PC-9 (cell line): ENCODE measurements at regions not wholly inside any gene's neighbourhood (a gene's known extent, or its start where the extent isn't known, plus 50 kb on each side); places are given as distances from the start of the nearest gene placed in this dataset.

Experiments used
- EZH2 ChIP-seq: fragments of 200-600 bp; sonication (generic); IDR thresholded peaks from 2 replicates; pipeline ENCODE4 v1.8.0; 2017; ENCODE audit warnings: antibody characterized with exemption, low read depth
- TF ChIP-seq, protein P1 (sequence below): fragments of 200-600 bp; sonication (generic); conservative IDR thresholded peaks from 2 replicates; pipeline ENCODE4 v1.6.1; 2017; ENCODE audit warnings: mixed run types, antibody characterized with exemption, mild to moderate bottlenecking, moderate library complexity

DNA sequence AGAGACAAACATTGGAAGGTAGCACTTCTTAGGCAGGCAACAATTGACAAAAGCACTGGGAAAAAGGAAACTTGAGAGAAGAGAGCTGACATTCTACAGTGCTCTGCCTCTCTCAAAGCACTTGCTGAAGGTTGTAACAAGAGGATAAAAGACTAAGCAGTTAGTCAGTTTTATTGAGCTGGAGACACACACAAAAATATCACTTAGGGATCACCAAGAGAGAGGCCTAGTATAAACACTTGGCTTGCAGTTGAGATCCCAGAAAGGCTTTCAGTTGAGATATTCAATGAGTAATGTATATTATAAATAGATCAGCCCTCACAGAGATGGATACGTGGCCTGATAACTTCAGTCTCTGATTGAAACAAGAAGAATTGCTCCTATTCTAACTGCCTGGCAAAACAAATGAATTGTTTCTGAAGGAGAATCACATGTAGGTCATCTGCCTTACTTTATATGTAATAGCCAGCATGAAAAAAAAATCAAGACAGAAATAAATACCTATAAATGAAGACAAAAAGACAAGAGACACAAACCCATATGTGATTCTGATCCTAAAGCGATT, 747.2 kb upstream of the MAN1A1 start:
- TF ChIP-seq, protein P1, sequence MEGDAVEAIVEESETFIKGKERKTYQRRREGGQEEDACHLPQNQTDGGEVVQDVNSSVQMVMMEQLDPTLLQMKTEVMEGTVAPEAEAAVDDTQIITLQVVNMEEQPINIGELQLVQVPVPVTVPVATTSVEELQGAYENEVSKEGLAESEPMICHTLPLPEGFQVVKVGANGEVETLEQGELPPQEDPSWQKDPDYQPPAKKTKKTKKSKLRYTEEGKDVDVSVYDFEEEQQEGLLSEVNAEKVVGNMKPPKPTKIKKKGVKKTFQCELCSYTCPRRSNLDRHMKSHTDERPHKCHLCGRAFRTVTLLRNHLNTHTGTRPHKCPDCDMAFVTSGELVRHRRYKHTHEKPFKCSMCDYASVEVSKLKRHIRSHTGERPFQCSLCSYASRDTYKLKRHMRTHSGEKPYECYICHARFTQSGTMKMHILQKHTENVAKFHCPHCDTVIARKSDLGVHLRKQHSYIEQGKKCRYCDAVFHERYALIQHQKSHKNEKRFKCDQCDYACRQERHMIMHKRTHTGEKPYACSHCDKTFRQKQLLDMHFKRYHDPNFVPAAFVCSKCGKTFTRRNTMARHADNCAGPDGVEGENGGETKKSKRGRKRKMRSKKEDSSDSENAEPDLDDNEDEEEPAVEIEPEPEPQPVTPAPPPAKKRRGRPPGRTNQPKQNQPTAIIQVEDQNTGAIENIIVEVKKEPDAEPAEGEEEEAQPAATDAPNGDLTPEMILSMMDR = no peak
- TF ChIP-seq EZH2 = no peak
